ENCODE measurements at regions not wholly inside any gene's neighbourhood (a gene's known extent, or its start where the extent isn't known, plus 50 kb on each side); places are given as distances from the start of the nearest gene placed in this dataset.
A peak's percentile ranks its signal among the peaks of the same experiment; 100 is the strongest.

GRCh38 chr9:73270967-73271721, 119.5 kb downstream of the ANXA1 start:
- peaks cover 7% of the 10 kb centered on the region for H3K4me1 Mint-ChIP-seq (ENCODE audit: low read depth, unreplicated experiment)
- intact Hi-C loops (cut with micrococcal nuclease; ENCODE audit: unreplicated experiment): no loop called here
- peak in 1 of 2 experiments; percentile 0 for DNase-seq
- no peaks in the 10 kb centered on the region for H3K27me3 Mint-ChIP-seq (ENCODE audit: insufficient read depth, unreplicated experiment)
- Histone ChIP-seq H3K27me3 (replicated peaks; ENCODE audit: control insufficient read depth, insufficient read depth, low read length) (no peaks in the 10 kb centered on the region), H3K4me3 (ENCODE audit: low read depth, low read length) (no peak overlapping the region), H3K4me1 (no peaks in the 10 kb centered on the region), H3K36me3 (ENCODE audit: control insufficient read depth, insufficient read depth, low read length) (no peaks in the 10 kb centered on the region), H3K9me3 (no peaks in the 10 kb centered on the region)
- no TSS peak for BruUV-seq (replicated peaks)
- H3K36me3 Mint-ChIP-seq (ENCODE audit: insufficient read depth, unreplicated experiment): no peaks in the 10 kb centered on the region
- no peaks in the 10 kb centered on the region for H3K9me3 Mint-ChIP-seq (ENCODE audit: unreplicated experiment)
- peak overlapping the region; percentile 67 for H3K27ac Mint-ChIP-seq (ENCODE audit: unreplicated experiment)
- no peak overlapping the region for H3K4me3 Mint-ChIP-seq (ENCODE audit: unreplicated experiment)
- no peak for TF ChIP-seq CTCF (IDR thresholded peaks at IDR 0.05; ENCODE audit: insufficient read depth in 1 of 2, low read depth in 1 of 2, low read length in 1 of 2, severe bottlenecking in 1 of 2, unreplicated experiment in 1 of 2)
- CTCF ChIA-PET: no interaction called here
- POLR2A ChIA-PET: no interaction called here

GRCh38 chr9:73280113-73280512, 128.4 kb downstream of the ANXA1 start:
- Histone ChIP-seq H3K4me1 (no peaks in the 10 kb centered on the region), H3K4me3 (ENCODE audit: low read depth, low read length) (no peak overlapping the region), H3K9me3 (no peaks in the 10 kb centered on the region), H3K36me3 (ENCODE audit: control insufficient read depth, insufficient read depth, low read length) (no peaks in the 10 kb centered on the region), H3K27me3 (replicated peaks; ENCODE audit: control insufficient read depth, insufficient read depth, low read length) (no peaks in the 10 kb centered on the region)
- Mint-ChIP-seq H3K4me1 (ENCODE audit: low read depth, unreplicated experiment) (no peaks in the 10 kb centered on the region), H3K36me3 (ENCODE audit: insufficient read depth, unreplicated experiment) (no peaks in the 10 kb centered on the region), H3K27ac (ENCODE audit: unreplicated experiment) (no peak overlapping the region), H3K9me3 (ENCODE audit: unreplicated experiment) (no peaks in the 10 kb centered on the region), H3K4me3 (ENCODE audit: unreplicated experiment) (no peak overlapping the region), H3K27me3 (ENCODE audit: insufficient read depth, unreplicated experiment) (peaks cover 6% of the 10 kb centered on the region)
- POLR2A ChIA-PET: no interaction called here
- no TSS peak for BruUV-seq (replicated peaks)
- TF ChIP-seq CTCF (IDR thresholded peaks at IDR 0.05; ENCODE audit: insufficient read depth in 1 of 2, low read depth in 1 of 2, low read length in 1 of 2, severe bottlenecking in 1 of 2, unreplicated experiment in 1 of 2): no peak
- intact Hi-C loops (cut with micrococcal nuclease; ENCODE audit: unreplicated experiment): no loop called here
- DNase-seq: no peak
- CTCF ChIA-PET: no interaction called here

GRCh38 chr9:73284377-73284776, 132.7 kb downstream of the ANXA1 start:
- intact Hi-C loops (cut with micrococcal nuclease; ENCODE audit: unreplicated experiment): no loop called here
- TF ChIP-seq CTCF (IDR thresholded peaks at IDR 0.05; ENCODE audit: insufficient read depth in 1 of 2, low read depth in 1 of 2, low read length in 1 of 2, severe bottlenecking in 1 of 2, unreplicated experiment in 1 of 2): no peak
- no TSS peak for BruUV-seq (replicated peaks)
- ChIA-PET CTCF (no interaction called here), POLR2A (no interaction called here)
- no peaks in the 10 kb centered on the region for H3K36me3 Mint-ChIP-seq (ENCODE audit: insufficient read depth, unreplicated experiment)
- no peak overlapping the region for H3K27ac Mint-ChIP-seq (ENCODE audit: unreplicated experiment)
- Histone ChIP-seq H3K36me3 (ENCODE audit: control insufficient read depth, insufficient read depth, low read length) (no peaks in the 10 kb centered on the region), H3K27me3 (replicated peaks; ENCODE audit: control insufficient read depth, insufficient read depth, low read length) (no peaks in the 10 kb centered on the region), H3K4me1 (no peaks in the 10 kb centered on the region), H3K4me3 (ENCODE audit: low read depth, low read length) (no peak overlapping the region), H3K9me3 (no peaks in the 10 kb centered on the region)
- no peaks in the 10 kb centered on the region for H3K4me1 Mint-ChIP-seq (ENCODE audit: low read depth, unreplicated experiment)
- no peaks in the 10 kb centered on the region for H3K9me3 Mint-ChIP-seq (ENCODE audit: unreplicated experiment)
- DNase-seq: no peak
- H3K27me3 Mint-ChIP-seq (ENCODE audit: insufficient read depth, unreplicated experiment): peaks cover 6% of the 10 kb centered on the region
- H3K4me3 Mint-ChIP-seq (ENCODE audit: unreplicated experiment): no peak overlapping the region

All from Caco-2 (cell line).